Ascending aorta (tissue), 2 donors: ENCODE measurements at regions not wholly inside any gene's neighbourhood (a gene's known extent, or its start where the extent isn't known, plus 50 kb on each side); places are given as distances from the start of the nearest gene placed in this dataset.

Experiments used
- DNase-seq, 2 donors: peaks; one replicate each; pipeline ENCODE4 v3.0.0-alpha.2; 2019; ENCODE audit warnings: low spot score in 2 of 2
- H3K27ac ChIP-seq, 2 donors: fragments of 200-600 bp; sonication (generic); one replicate each; pipeline ENCODE4 v1.5.1; 2016 to 2017; ENCODE audit warnings: mild to moderate bottlenecking in 1 of 2
- H3K27me3 ChIP-seq: fragments of 200-600 bp; sonication (generic); one replicate; pipeline ENCODE4 v1.5.1; 2017
- H3K36me3 ChIP-seq, 2 donors: fragments of 200-600 bp; sonication (generic); one replicate each; pipeline ENCODE4 v1.5.1; 2016
- H3K4me1 ChIP-seq, 2 donors: fragments of 200-600 bp; sonication (generic); one replicate each; pipeline ENCODE4 v1.5.1; 2016 to 2017; ENCODE audit warnings: mild to moderate bottlenecking in 1 of 2
- H3K4me3 ChIP-seq, 2 donors: fragments of 200-600 bp; sonication (generic); one replicate each; pipeline ENCODE4 v1.5.1; 2016 to 2017; ENCODE audit warnings: mild to moderate bottlenecking in 1 of 2
- H3K9me3 ChIP-seq, 2 donors: fragments of 200-600 bp; sonication (generic); one replicate each; pipeline ENCODE4 v1.5.1; 2016
- CTCF ChIP-seq, 3 experiments: fragments of 200-600 bp in 2 of 3; fragments of 450-650 bp in 1 of 3; sonication (generic) in 2 of 3; IDR thresholded peaks; one replicate each; pipeline ENCODE4 v1.5.1; 2016 to 2019; ENCODE audit warnings: antibody characterized with exemption in 3 of 3, mild to moderate bottlenecking in 1 of 3, moderate library complexity in 1 of 3
- intact Hi-C: fragments of 100-400 bp; cut with DNase I; formaldehyde crosslinking; loops from one replicate; pipeline ENCODE4 v1.15.1; 2023

GRCh38 chr12:63068857-63069442 is 82.1 kb downstream of the AVPR1A start:
- TF ChIP-seq CTCF (IDR thresholded peaks at IDR 0.05) = peak; percentile 5 to 65 (median 57)
- Histone ChIP-seq H3K9me3 (no peaks in the 10 kb centered on the region), H3K27me3 (no peaks in the 10 kb centered on the region), H3K27ac (no peak overlapping the region), H3K4me1 (no peaks in the 10 kb centered on the region), H3K4me3 (no peak overlapping the region), H3K36me3 (no peaks in the 10 kb centered on the region)
- DNase-seq = no peak
- intact Hi-C loops = loop anchor here (2.0 to 5.0 kb wide), 2 partner anchors 268 to 632 kb away; no protein-coding TSS in a partner anchor

- intact Hi-C loops = loop anchor here (5.0 kb wide), 1 partner anchor 629 kb away; no protein-coding TSS in a partner anchor
- no peak for TF ChIP-seq CTCF (IDR thresholded peaks at IDR 0.05)
Observed at GRCh38 chr12:63066782-63067181, 84.2 kb downstream of the AVPR1A start.

GRCh38 chr12:63066136-63066535 is 84.9 kb downstream of the AVPR1A start:
- H3K9me3 ChIP-seq = no peaks in the 10 kb centered on the region
- H3K27ac ChIP-seq = no peak overlapping the region
- H3K4me1 ChIP-seq = no peaks in the 10 kb centered on the region
- H3K36me3 ChIP-seq = no peaks in the 10 kb centered on the region
- no peaks in the 10 kb centered on the region for H3K27me3 ChIP-seq
- no peak for DNase-seq
- no peak overlapping the region for H3K4me3 ChIP-seq
- TF ChIP-seq CTCF (IDR thresholded peaks at IDR 0.05) = no peak
- intact Hi-C loops = loop anchor here (5.0 kb wide), 1 partner anchor 629 kb away; no protein-coding TSS in a partner anchor

More at GRCh38 chr12:63066782-63067181, 84.2 kb downstream of the AVPR1A start:
- Histone ChIP-seq H3K27me3 (no peaks in the 10 kb centered on the region), H3K36me3 (no peaks in the 10 kb centered on the region), H3K4me3 (no peak overlapping the region), H3K9me3 (no peaks in the 10 kb centered on the region), H3K27ac (no peak overlapping the region), H3K4me1 (no peaks in the 10 kb centered on the region)
- no peak for DNase-seq

GRCh38 chr12:63064080-63064479 is 86.9 kb downstream of the AVPR1A start:
- H3K9me3 ChIP-seq = no peaks in the 10 kb centered on the region
- intact Hi-C loops = no loop called here
- H3K4me3 ChIP-seq = no peak overlapping the region
- H3K4me1 ChIP-seq = no peaks in the 10 kb centered on the region
- no peak for TF ChIP-seq CTCF (IDR thresholded peaks at IDR 0.05)
- H3K36me3 ChIP-seq = no peaks in the 10 kb centered on the region
- no peaks in the 10 kb centered on the region for H3K27me3 ChIP-seq
- H3K27ac ChIP-seq = no peak overlapping the region
- DNase-seq = no peak

- DNase-seq = no peak
- Histone ChIP-seq H3K4me1 (no peaks in the 10 kb centered on the region), H3K36me3 (no peaks in the 10 kb centered on the region), H3K4me3 (no peak overlapping the region), H3K9me3 (no peaks in the 10 kb centered on the region), H3K27ac (no peak overlapping the region), H3K27me3 (no peaks in the 10 kb centered on the region)
- no peak for TF ChIP-seq CTCF (IDR thresholded peaks at IDR 0.05)
- intact Hi-C loops = no loop called here
Observed at GRCh38 chr12:63056649-63057048, 94.4 kb downstream of the AVPR1A start.

- no peak overlapping the region for H3K4me3 ChIP-seq
- H3K9me3 ChIP-seq = no peaks in the 10 kb centered on the region
- no peak for TF ChIP-seq CTCF (IDR thresholded peaks at IDR 0.05)
- no peaks in the 10 kb centered on the region for H3K27me3 ChIP-seq
- intact Hi-C loops = no loop called here
- no peak overlapping the region for H3K27ac ChIP-seq
- DNase-seq = no peak
- no peaks in the 10 kb centered on the region for H3K36me3 ChIP-seq
- no peaks in the 10 kb centered on the region for H3K4me1 ChIP-seq
Observed at GRCh38 chr12:63052696-63053095, 98.3 kb downstream of the AVPR1A start.
